ENCODE measurements at regions not wholly inside any gene's neighbourhood (a gene's known extent, or its start where the extent isn't known, plus 50 kb on each side); places are given as distances from the start of the nearest gene placed in this dataset.

DNA sequence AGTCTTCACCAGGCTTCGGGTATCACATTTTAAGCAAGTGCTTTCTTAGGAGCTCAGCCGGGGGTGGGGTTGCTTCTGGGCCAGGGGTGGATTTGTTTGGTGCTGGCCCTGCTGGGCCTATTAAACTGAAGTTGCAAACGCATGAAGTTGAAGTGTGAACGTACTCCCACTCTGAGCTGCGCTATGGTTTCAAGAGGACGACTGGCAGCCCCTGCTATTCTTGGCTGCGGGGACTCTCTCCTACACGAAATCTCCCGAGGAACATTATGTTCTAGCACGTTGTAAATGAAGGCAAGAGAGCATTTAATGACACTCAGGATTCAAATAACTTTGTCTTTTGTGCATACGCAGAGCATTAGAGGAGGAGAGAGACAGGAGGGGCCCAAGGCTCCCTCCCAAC lies 401.3 kb upstream of the BOD1L1 start:
- TF ChIP-seq, protein P1, sequence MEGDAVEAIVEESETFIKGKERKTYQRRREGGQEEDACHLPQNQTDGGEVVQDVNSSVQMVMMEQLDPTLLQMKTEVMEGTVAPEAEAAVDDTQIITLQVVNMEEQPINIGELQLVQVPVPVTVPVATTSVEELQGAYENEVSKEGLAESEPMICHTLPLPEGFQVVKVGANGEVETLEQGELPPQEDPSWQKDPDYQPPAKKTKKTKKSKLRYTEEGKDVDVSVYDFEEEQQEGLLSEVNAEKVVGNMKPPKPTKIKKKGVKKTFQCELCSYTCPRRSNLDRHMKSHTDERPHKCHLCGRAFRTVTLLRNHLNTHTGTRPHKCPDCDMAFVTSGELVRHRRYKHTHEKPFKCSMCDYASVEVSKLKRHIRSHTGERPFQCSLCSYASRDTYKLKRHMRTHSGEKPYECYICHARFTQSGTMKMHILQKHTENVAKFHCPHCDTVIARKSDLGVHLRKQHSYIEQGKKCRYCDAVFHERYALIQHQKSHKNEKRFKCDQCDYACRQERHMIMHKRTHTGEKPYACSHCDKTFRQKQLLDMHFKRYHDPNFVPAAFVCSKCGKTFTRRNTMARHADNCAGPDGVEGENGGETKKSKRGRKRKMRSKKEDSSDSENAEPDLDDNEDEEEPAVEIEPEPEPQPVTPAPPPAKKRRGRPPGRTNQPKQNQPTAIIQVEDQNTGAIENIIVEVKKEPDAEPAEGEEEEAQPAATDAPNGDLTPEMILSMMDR (IDR thresholded peaks at IDR 0.05), result no peak
- TF ChIP-seq POLR2A (IDR thresholded peaks at IDR 0.05) (no peak), POLR2AphosphoS5 (IDR thresholded peaks at IDR 0.05; ENCODE audit: insufficient read depth in 1 of 2, low read depth in 1 of 2) (no peak)

Measured in vagina (tissue), 2 donors.